NB4 (cell line): ENCODE measurements at regions not wholly inside any gene's neighbourhood (a gene's known extent, or its start where the extent isn't known, plus 50 kb on each side); places are given as distances from the start of the nearest gene placed in this dataset.

Experiments
- DNase-seq: peaks from one replicate; pipeline ENCODE4 v3.0.0; 2010; ENCODE audit warnings: low read depth
- H3K4me3 ChIP-seq: one replicate; pipeline ENCODE4 v1.5.1; 2011; ENCODE audit warnings: mild to moderate bottlenecking, low read depth, low read length, moderate library complexity
- CTCF ChIP-seq: IDR thresholded peaks from one replicate; pipeline ENCODE4 v1.5.1; 2012; ENCODE audit warnings: low read depth, low read length
- MYC ChIP-seq: IDR thresholded peaks from 2 replicates; pipeline ENCODE4 v1.6.1; 2011; ENCODE audit warnings: low read depth, low read length
- POLR2A ChIP-seq: IDR thresholded peaks from 2 replicates; pipeline ENCODE4 v1.6.1; 2011; ENCODE audit warnings: mild to moderate bottlenecking; ENCODE audit not compliant: insufficient read length; ENCODE audit errors: extremely low read depth
- TF ChIP-seq, protein P1 (sequence below): IDR thresholded peaks from 2 replicates; pipeline ENCODE4 v1.6.1; 2011; ENCODE audit warnings: low read depth, low read length

DNA sequence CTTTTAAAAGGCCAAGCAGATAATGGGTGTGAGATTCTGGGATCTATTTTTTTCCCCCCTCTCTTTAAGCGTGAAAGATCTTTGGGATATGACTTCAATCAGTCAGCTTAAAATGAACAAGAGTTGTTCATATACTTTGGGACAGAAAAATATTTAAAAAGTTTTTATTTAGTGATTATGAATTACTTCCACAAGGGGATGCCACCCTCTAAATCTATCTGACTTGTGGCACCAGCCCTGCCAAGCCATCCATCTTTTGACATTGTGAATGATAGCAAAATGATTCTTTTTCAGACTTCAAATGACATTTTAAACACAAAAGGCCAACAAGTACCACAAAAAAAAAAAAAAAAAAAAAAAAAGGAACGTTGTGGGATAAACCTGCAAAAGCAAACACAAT lies 111.0 kb upstream of the HMHB1 start:
- no peak overlapping the region for H3K4me3 ChIP-seq
- DNase-seq: no peak
- TF ChIP-seq MYC (no peak), CTCF (no peak), POLR2A (no peak)
- TF ChIP-seq, protein P1, sequence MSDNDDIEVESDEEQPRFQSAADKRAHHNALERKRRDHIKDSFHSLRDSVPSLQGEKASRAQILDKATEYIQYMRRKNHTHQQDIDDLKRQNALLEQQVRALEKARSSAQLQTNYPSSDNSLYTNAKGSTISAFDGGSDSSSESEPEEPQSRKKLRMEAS: no peak

GRCh38 chr5:143699121-143699520 lies 112.8 kb upstream of the HMHB1 start:
- no peak overlapping the region for H3K4me3 ChIP-seq
- TF ChIP-seq MYC (no peak), POLR2A (no peak), CTCF (no peak)
- TF ChIP-seq, protein P1: no peak
- no peak for DNase-seq

GRCh38 chr5:143698574-143698973 lies 113.4 kb upstream of the HMHB1 start:
- no peak overlapping the region for H3K4me3 ChIP-seq
- no peak for DNase-seq

GRCh38 chr5:143696921-143697320 lies 115.0 kb upstream of the HMHB1 start:
- no peak overlapping the region for H3K4me3 ChIP-seq
- TF ChIP-seq CTCF: no peak
- TF ChIP-seq, protein P1: no peak
- no peak for TF ChIP-seq POLR2A
- TF ChIP-seq MYC: no peak
- no peak for DNase-seq

More at GRCh38 chr5:143698574-143698973, 113.4 kb upstream of the HMHB1 start:
- TF ChIP-seq, protein P1: no peak
- TF ChIP-seq CTCF: no peak
- no peak for TF ChIP-seq POLR2A
- no peak for TF ChIP-seq MYC

DNA sequence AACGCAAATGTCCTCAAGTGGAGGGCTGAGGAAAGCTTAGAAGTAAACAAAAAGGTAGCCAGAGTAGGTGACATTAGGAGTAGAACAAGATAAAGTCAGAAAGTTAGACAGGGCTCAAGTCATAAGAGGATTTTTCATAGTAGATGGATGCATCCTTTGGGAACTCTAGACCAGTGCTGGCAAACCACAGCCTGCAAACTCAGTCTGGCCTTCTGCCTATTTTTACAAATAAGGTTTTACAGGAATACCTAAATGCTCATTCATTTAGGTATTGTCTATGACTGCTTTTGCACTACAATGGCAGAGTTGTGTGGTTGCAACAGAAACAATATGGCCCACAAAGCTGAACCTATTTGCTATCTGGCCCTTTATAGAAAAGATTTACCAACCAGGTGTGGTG lies 116.0 kb upstream of the HMHB1 start:
- no peak for DNase-seq
- no peak for TF ChIP-seq MYC
- TF ChIP-seq CTCF: no peak
- TF ChIP-seq, protein P1: no peak
- no peak for TF ChIP-seq POLR2A
- H3K4me3 ChIP-seq: no peak overlapping the region

DNA sequence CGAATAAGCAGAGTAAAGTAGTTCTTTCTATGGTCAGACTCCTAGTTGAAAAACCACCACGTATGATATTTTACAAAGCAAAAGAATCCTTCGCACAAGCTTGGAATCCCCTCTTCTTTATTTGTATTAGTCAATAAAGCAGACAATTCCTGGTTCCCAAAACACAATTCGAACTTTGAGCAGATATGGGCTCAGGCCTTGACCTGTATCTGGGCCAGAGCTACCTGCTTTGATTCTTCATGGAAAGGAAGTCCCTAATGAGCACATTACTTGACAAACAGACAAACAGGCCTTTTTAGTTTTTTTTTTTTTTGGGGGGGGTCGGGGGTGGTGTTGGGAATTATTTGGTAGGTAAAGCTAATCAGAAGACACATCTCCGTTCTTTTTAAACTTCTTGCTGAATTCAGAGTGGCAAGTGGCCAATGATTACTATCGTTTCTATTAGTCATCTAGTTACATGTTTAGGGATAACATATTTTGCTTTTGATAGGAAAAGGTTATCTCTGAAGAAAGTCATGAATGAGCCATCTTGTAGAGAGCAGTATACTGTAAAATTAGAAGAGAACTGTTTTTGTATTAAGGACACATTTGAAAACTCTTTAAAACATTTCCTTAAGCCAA lies 116.6 kb upstream of the HMHB1 start:
- TF ChIP-seq POLR2A: no peak
- TF ChIP-seq, protein P1: no peak
- no peak for TF ChIP-seq CTCF
- TF ChIP-seq MYC: no peak
- DNase-seq: no peak
- no peak overlapping the region for H3K4me3 ChIP-seq
